Rectal smooth muscle tissue (tissue), 1 donor: ENCODE measurements at regions not wholly inside any gene's neighbourhood (a gene's known extent, or its start where the extent isn't known, plus 50 kb on each side); places are given as distances from the start of the nearest gene placed in this dataset.
"Not testable (repeated sequence)": the region's sequence is repeated elsewhere in the genome, so short reads cannot be mapped to it uniquely, and the experiment has no call there.

Source experiments
- H3K27ac ChIP-seq: one replicate; pipeline ENCODE4 v1.7.0; 2013; ENCODE audit warnings: low read depth, low read length, inconsistent platforms
- H3K27me3 ChIP-seq: one replicate; pipeline ENCODE4 v1.7.0; 2013; ENCODE audit warnings: low read length; ENCODE audit not compliant: control insufficient read depth, insufficient read depth
- H3K36me3 ChIP-seq: one replicate; pipeline ENCODE4 v1.7.0; 2013; ENCODE audit warnings: low read length; ENCODE audit not compliant: control insufficient read depth, insufficient read depth
- H3K4me1 ChIP-seq: one replicate; pipeline ENCODE4 v1.7.0; 2013; ENCODE audit warnings: low read length; ENCODE audit not compliant: control insufficient read depth, insufficient read depth
- H3K4me3 ChIP-seq: one replicate; pipeline ENCODE4 v1.7.0; 2013; ENCODE audit warnings: low read length
- H3K9ac ChIP-seq: one replicate; pipeline ENCODE4 v1.7.0; 2013; ENCODE audit warnings: low read length

GRCh38 chr1:240722788-240723187, 110.8 kb upstream of the GREM2 start:
- H3K27ac ChIP-seq, result no peak overlapping the region
- no peaks in the 10 kb centered on the region for H3K36me3 ChIP-seq
- no peaks in the 10 kb centered on the region for H3K27me3 ChIP-seq
- no peaks in the 10 kb centered on the region for H3K4me1 ChIP-seq
- H3K9ac ChIP-seq, result no peak overlapping the region
- no peak overlapping the region for H3K4me3 ChIP-seq

DNA sequence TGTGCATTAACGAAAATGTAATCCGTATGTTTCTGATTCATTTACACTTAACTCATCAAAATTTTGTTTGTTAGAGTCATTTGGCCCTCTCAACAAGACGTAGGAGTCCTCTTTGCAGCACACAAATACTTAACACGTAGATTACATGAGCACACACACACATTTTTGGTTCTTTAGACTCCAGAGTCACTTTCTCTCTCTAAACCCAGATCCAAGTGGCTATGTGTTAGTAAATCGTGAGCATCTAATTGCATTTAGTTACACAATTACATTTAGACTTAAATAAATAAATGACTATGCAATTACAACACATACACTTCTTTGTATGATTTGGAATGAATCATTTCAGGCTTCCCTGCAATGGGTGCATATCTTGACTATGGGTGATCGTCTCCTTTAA, 109.0 kb upstream of the GREM2 start:
- Histone ChIP-seq H3K4me1 (no peaks in the 10 kb centered on the region), H3K9ac (no peak overlapping the region), H3K27ac (no peak overlapping the region), H3K4me3 (no peak overlapping the region), H3K27me3 (no peaks in the 10 kb centered on the region), H3K36me3 (no peaks in the 10 kb centered on the region)

- no peaks in the 10 kb centered on the region for H3K27me3 ChIP-seq
- no peak overlapping the region for H3K27ac ChIP-seq
These were observed 108.2 kb upstream of the GREM2 start for GRCh38 chr1:240719953-240720700.

DNA sequence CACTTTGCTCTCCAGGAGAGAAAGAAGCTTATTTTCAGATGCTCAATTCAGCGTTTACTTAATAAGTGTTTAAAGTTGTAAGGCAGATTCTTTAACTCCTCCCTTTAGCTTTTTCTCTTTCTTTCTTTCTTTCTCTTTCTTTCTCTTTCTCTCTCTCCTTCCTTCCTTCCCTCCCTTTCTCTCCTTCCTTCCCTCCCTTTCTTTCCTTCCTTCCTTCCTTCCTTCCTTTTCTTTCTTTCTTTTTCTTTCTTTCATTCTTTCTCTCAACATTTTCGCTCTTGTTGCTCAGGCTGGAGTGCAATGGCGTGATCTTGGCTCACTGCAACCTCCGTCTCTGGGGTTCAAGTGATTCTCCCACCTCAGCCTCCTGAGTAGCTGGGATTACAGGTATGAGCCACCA, 104.6 kb upstream of the GREM2 start:
- not testable (repeated sequence) for H3K4me3 ChIP-seq, H3K27ac ChIP-seq, H3K9ac ChIP-seq, H3K36me3 ChIP-seq, H3K4me1 ChIP-seq, H3K27me3 ChIP-seq

More at GRCh38 chr1:240719953-240720700, 108.2 kb upstream of the GREM2 start:
- H3K4me3 ChIP-seq, result no peak overlapping the region
- no peak overlapping the region for H3K9ac ChIP-seq
- no peaks in the 10 kb centered on the region for H3K36me3 ChIP-seq
- H3K4me1 ChIP-seq, result no peaks in the 10 kb centered on the region

DNA sequence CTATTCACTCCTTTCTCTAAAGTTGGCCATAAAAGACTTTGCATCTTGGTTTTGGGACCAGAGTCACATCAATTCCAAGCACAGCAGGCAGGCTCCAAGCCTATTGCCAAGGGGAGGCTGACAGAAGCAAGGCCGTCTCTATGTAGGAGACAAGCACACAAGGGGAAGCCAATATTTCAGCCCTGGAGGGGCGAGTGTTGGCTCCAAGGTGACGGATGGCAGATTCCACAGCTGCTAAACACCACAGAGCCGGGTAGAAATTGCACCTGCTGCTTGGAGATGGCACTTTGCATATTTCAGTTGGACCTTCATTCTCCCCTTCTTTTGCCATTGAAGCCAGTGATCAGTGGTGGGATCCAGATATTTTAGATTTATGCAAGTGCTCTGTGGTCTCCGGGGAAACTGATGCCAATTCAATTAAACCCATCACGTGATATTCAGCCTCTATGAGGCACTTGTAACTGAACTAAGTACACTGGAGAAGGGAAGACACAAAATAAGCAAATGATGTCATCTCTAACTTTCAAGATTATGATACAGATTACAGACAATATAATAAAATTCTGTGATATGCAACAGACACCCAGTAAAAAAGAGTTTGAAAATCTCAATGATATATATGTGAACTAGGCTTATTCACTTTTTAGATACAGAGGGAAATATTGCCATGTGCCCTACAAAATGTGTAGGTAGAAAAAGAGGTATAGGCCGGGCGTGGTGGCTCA, 102.8 kb upstream of the GREM2 start:
- H3K9ac ChIP-seq, result no peak overlapping the region
- no peaks in the 10 kb centered on the region for H3K4me1 ChIP-seq
- H3K4me3 ChIP-seq, result no peak overlapping the region
- H3K27ac ChIP-seq, result no peak overlapping the region
- no peaks in the 10 kb centered on the region for H3K36me3 ChIP-seq
- no peaks in the 10 kb centered on the region for H3K27me3 ChIP-seq

DNA sequence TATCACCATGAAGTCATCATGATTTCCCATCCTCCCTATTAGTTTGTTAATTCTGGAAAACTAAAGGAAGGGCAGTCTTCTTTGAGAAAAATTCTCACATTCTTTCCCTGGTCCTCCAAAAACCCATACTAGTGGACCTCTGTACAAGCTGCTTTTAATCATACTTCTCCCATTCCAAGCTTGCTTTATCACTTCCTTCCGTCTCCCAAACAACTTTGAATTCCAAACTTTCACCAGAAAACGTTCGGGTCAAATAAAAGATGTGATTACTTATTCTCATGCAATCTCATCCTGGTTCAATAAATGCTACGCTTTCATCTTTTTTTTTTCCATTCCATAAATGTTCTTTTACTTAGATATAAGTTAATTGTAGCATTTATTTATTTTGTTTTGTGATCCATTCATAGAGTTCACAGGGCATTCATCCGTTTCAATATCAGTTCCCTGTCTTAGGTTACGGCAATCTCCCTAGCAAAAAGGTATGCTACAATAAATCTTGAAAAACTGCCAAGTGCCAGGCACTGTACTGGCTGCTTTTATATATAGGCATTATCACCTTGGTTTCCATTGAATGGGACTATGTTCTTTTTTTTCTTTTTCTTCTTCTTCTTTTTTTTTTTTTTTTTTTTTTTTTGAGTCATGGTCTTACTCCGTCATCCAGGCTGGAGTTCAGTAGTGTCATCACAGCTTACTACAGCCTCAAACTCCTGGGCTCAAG, 100.2 kb upstream of the GREM2 start:
- no peak overlapping the region for H3K9ac ChIP-seq
- no peaks in the 10 kb centered on the region for H3K4me1 ChIP-seq
- H3K4me3 ChIP-seq, result no peak overlapping the region
- H3K36me3 ChIP-seq, result no peaks in the 10 kb centered on the region
- H3K27me3 ChIP-seq, result no peaks in the 10 kb centered on the region
- H3K27ac ChIP-seq, result no peak overlapping the region

GRCh38 chr1:240711020-240711419, 99.1 kb upstream of the GREM2 start:
- H3K27me3 ChIP-seq, result no peaks in the 10 kb centered on the region
- no peak overlapping the region for H3K9ac ChIP-seq
- no peak overlapping the region for H3K27ac ChIP-seq
- H3K36me3 ChIP-seq, result no peaks in the 10 kb centered on the region
- H3K4me1 ChIP-seq, result no peaks in the 10 kb centered on the region
- H3K4me3 ChIP-seq, result no peak overlapping the region

GRCh38 chr1:240709676-240710075, 97.7 kb upstream of the GREM2 start:
- no peaks in the 10 kb centered on the region for H3K36me3 ChIP-seq
- no peak overlapping the region for H3K4me3 ChIP-seq
- H3K27ac ChIP-seq, result no peak overlapping the region
- H3K9ac ChIP-seq, result no peak overlapping the region
- no peaks in the 10 kb centered on the region for H3K4me1 ChIP-seq
- H3K27me3 ChIP-seq, result no peaks in the 10 kb centered on the region

- H3K27me3 ChIP-seq, result no peaks in the 10 kb centered on the region
- no peaks in the 10 kb centered on the region for H3K4me1 ChIP-seq
- H3K36me3 ChIP-seq, result no peaks in the 10 kb centered on the region
- no peak overlapping the region for H3K27ac ChIP-seq
- H3K4me3 ChIP-seq, result no peak overlapping the region
- no peak overlapping the region for H3K9ac ChIP-seq
These were observed 94.4 kb upstream of the GREM2 start for GRCh38 chr1:240706150-240706935.

GRCh38 chr1:240705579-240705978, 93.6 kb upstream of the GREM2 start:
- no peaks in the 10 kb centered on the region for H3K4me1 ChIP-seq
- no peak overlapping the region for H3K27ac ChIP-seq
- H3K9ac ChIP-seq, result no peak overlapping the region
- no peaks in the 10 kb centered on the region for H3K36me3 ChIP-seq
- no peaks in the 10 kb centered on the region for H3K27me3 ChIP-seq
- no peak overlapping the region for H3K4me3 ChIP-seq

- Histone ChIP-seq H3K27ac (no peak overlapping the region), H3K4me3 (no peak overlapping the region), H3K27me3 (no peaks in the 10 kb centered on the region), H3K36me3 (no peaks in the 10 kb centered on the region), H3K9ac (no peak overlapping the region), H3K4me1 (no peaks in the 10 kb centered on the region)
These were observed 89.5 kb upstream of the GREM2 start for GRCh38 chr1:240701412-240701811.

DNA sequence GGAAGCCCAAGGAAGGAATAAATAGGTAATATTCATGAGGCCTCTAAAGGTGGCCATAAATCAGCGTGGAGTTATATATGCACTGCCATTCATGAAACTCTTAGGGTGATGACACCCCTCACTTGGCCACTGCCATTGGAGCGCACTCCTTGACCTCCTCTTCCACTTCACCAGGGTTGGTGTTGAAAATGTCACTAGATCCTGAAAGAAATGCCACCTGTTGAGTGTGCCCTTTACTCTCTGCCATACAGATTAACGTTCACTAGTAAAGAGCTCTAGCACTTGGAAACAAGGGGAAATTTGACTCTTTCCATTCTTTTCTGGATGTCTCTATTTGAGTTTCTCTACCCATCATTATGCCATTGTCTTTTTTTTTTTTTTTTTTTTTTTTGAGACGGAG, 83.5 kb upstream of the GREM2 start:
- Histone ChIP-seq H3K27ac (no peak overlapping the region), H3K9ac (no peak overlapping the region), H3K4me3 (no peak overlapping the region), H3K36me3 (no peaks in the 10 kb centered on the region), H3K27me3 (no peaks in the 10 kb centered on the region), H3K4me1 (peaks cover 19% of the 10 kb centered on the region)
